MM.1S (cell line): ENCODE measurements at regions not wholly inside any gene's neighbourhood (a gene's known extent, or its start where the extent isn't known, plus 50 kb on each side); places are given as distances from the start of the nearest gene placed in this dataset.

ENCODE experiments used
- CTCF ChIP-seq: fragments of 300-600 bp; sonication (generic); IDR thresholded peaks from 2 replicates; pipeline ENCODE4 v1.5.1; 2016; ENCODE audit warnings: antibody characterized with exemption, low read length, mixed read lengths
- EZH2 ChIP-seq: fragments of 300-600 bp; sonication (generic); optimal IDR thresholded peaks from 2 replicates; pipeline ENCODE3; 2017; ENCODE audit warnings: low read depth, mild to moderate bottlenecking, antibody characterized with exemption, low read length, mixed read lengths
- EZH2phosphoT487 ChIP-seq: fragments of 300-600 bp; sonication (generic); IDR thresholded peaks from 2 replicates; pipeline ENCODE4 v1.6.1; 2018; ENCODE audit warnings: antibody characterized with exemption, low read length

GRCh38 chr21:15410853-15411252 is 318.9 kb upstream of the USP25 start:
- TF ChIP-seq CTCF = no peak
- TF ChIP-seq EZH2 = no peak
- no peak for TF ChIP-seq EZH2phosphoT487
